Muscle layer of duodenum (tissue), 2 donors: ENCODE measurements at regions not wholly inside any gene's neighbourhood (a gene's known extent, or its start where the extent isn't known, plus 50 kb on each side); places are given as distances from the start of the nearest gene placed in this dataset.

ENCODE experiments used
- H3K27ac ChIP-seq: one replicate; pipeline ENCODE4 v1.7.0; 2013; ENCODE audit warnings: mild to moderate bottlenecking, low read length
- H3K27me3 ChIP-seq: one replicate; pipeline ENCODE4 v1.7.0; 2013; ENCODE audit warnings: low read depth, mild to moderate bottlenecking, control low read depth, low read length
- H3K36me3 ChIP-seq, 2 donors: one replicate each; pipeline ENCODE4 v1.7.0; 2013; ENCODE audit warnings: low read length in 2 of 2, control low read depth in 1 of 2, mild to moderate bottlenecking in 1 of 2; ENCODE audit not compliant: insufficient read depth in 2 of 2, control insufficient read depth in 1 of 2
- H3K4me1 ChIP-seq, 2 donors: one replicate each; pipeline ENCODE4 v1.7.0; 2013; ENCODE audit warnings: low read length in 2 of 2, mild to moderate bottlenecking in 2 of 2, control low read depth in 1 of 2, moderate library complexity in 1 of 2; ENCODE audit not compliant: insufficient read depth in 2 of 2, control insufficient read depth in 1 of 2
- H3K4me3 ChIP-seq, 2 donors: one replicate each; pipeline ENCODE4 v1.7.0; 2013; ENCODE audit warnings: low read length in 2 of 2, low read depth in 1 of 2, mild to moderate bottlenecking in 1 of 2
- H3K9me3 ChIP-seq, 2 donors: one replicate each; pipeline ENCODE4 v1.7.0; 2013; ENCODE audit warnings: low read length in 2 of 2, control low read depth in 1 of 2, mild to moderate bottlenecking in 1 of 2; ENCODE audit not compliant: control insufficient read depth in 1 of 2
- donor health status: healthy.

- Histone ChIP-seq H3K9me3 (no peaks in the 10 kb centered on the region), H3K27me3 (no peaks in the 10 kb centered on the region), H3K36me3 (no peaks in the 10 kb centered on the region), H3K4me1 (no peaks in the 10 kb centered on the region), H3K27ac (no peak overlapping the region), H3K4me3 (no peak overlapping the region)
Measured at GRCh38 chr2:67283641-67284040, 113.5 kb upstream of the ETAA1 start.

GRCh38 chr2:67286981-67287759 lies 110.0 kb upstream of the ETAA1 start:
- Histone ChIP-seq H3K27ac (no peak overlapping the region), H3K36me3 (no peaks in the 10 kb centered on the region), H3K27me3 (no peaks in the 10 kb centered on the region), H3K9me3 (no peaks in the 10 kb centered on the region), H3K4me3 (no peak overlapping the region), H3K4me1 (no peaks in the 10 kb centered on the region)

- Histone ChIP-seq H3K36me3 (no peaks in the 10 kb centered on the region), H3K27ac (no peak overlapping the region), H3K27me3 (no peaks in the 10 kb centered on the region), H3K9me3 (no peaks in the 10 kb centered on the region), H3K4me3 (no peak overlapping the region), H3K4me1 (no peaks in the 10 kb centered on the region)
Measured at GRCh38 chr2:67289271-67289670, 107.9 kb upstream of the ETAA1 start.

- Histone ChIP-seq H3K27ac (no peak overlapping the region), H3K9me3 (no peaks in the 10 kb centered on the region), H3K27me3 (no peaks in the 10 kb centered on the region), H3K4me1 (no peaks in the 10 kb centered on the region), H3K36me3 (no peaks in the 10 kb centered on the region), H3K4me3 (no peak overlapping the region)
Measured at GRCh38 chr2:67289921-67290371, 107.2 kb upstream of the ETAA1 start.

DNA sequence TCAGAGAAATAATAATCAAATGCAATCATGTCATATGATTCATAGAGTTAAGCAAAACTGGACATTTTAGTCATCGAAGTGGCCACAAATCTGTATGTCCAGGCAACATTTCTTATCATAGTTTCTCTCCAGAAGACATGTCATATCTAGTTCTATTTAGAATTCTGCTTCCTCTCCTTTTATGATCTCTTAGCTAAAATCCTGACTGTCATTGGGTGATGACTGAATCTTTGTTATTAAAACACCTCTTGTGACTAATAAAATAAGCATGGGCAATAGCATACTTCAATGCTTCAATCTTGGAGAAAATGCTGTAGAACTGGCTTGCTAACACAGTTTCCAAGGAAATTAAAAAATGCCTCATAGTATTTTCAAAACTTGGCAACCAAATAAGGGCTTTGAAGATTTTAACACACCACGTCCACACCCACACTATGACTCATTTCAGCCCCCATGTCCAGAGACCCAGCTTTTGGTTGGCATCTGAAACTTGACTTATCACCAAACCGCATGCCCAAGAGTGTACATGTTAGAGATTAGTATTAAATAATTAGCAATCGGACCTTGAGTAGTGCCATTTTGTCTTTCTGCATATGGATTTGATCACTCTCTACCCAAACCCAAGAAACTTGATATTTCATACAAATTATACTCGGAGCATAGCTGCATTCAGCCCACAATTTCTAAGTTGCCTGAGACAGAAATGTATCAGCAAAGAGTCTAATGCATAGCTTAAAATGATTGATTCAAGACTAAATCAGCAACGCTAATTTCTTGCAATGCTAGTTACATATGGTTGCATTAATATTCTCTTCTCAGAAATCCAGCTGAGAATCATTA lies 106.5 kb upstream of the ETAA1 start:
- H3K27ac ChIP-seq: no peak overlapping the region
- no peaks in the 10 kb centered on the region for H3K9me3 ChIP-seq
- H3K36me3 ChIP-seq: no peaks in the 10 kb centered on the region
- no peak overlapping the region for H3K4me3 ChIP-seq
- H3K27me3 ChIP-seq: no peaks in the 10 kb centered on the region
- peaks cover 0 to 2% of the 10 kb centered on the region in 2 donors for H3K4me1 ChIP-seq

- Histone ChIP-seq H3K9me3 (no peaks in the 10 kb centered on the region), H3K27me3 (no peaks in the 10 kb centered on the region), H3K27ac (no peak overlapping the region), H3K36me3 (no peaks in the 10 kb centered on the region), H3K4me1 (peaks cover 0 to 8% of the 10 kb centered on the region in 2 donors), H3K4me3 (no peak overlapping the region)
Measured at GRCh38 chr2:67294218-67294617, 102.9 kb upstream of the ETAA1 start.

- H3K27me3 ChIP-seq: no peaks in the 10 kb centered on the region
- H3K4me1 ChIP-seq: peaks cover 0 to 8% of the 10 kb centered on the region in 2 donors
- H3K27ac ChIP-seq: no peak overlapping the region
- H3K9me3 ChIP-seq: no peaks in the 10 kb centered on the region
- H3K36me3 ChIP-seq: no peaks in the 10 kb centered on the region
- no peak overlapping the region for H3K4me3 ChIP-seq
Measured at GRCh38 chr2:67295406-67295805, 101.7 kb upstream of the ETAA1 start.

GRCh38 chr2:67295851-67296250 lies 101.3 kb upstream of the ETAA1 start:
- no peak overlapping the region for H3K4me3 ChIP-seq
- no peaks in the 10 kb centered on the region for H3K27me3 ChIP-seq
- H3K27ac ChIP-seq: no peak overlapping the region
- no peaks in the 10 kb centered on the region for H3K9me3 ChIP-seq
- no peaks in the 10 kb centered on the region for H3K36me3 ChIP-seq
- H3K4me1 ChIP-seq: peaks cover 0 to 8% of the 10 kb centered on the region in 2 donors

DNA sequence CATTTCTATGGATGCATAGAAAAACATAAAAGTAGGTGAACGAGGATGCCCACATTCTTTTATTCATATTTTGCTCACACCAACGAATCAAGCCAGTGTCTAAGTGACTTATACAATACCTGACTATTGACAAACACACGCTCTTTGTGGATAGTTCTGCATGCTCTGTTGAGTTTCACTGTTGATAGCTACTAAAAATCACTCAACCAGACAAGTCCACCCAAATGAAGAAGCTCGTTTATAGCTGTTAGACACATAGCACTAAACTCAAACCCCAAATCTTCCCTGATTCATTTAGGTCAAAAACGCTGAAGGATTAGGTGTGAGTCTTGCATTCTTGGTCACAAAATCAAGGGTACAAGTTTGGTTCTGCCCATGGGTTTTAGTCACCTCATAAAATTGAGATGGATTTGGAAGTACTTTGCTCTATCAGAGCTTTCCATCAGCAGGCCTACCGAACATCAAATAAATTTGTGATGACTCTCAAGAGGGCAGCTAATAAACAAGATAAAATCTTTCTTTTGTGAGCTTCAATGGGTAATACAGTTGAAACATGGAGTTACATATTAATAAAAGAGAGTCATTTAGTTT lies 92.7 kb upstream of the ETAA1 start:
- Histone ChIP-seq H3K9me3 (no peaks in the 10 kb centered on the region), H3K4me3 (no peak overlapping the region), H3K27me3 (no peaks in the 10 kb centered on the region), H3K4me1 (no peaks in the 10 kb centered on the region), H3K36me3 (no peaks in the 10 kb centered on the region), H3K27ac (no peak overlapping the region)

- Histone ChIP-seq H3K27me3 (no peaks in the 10 kb centered on the region), H3K27ac (no peak overlapping the region), H3K36me3 (no peaks in the 10 kb centered on the region), H3K4me3 (no peak overlapping the region), H3K9me3 (no peaks in the 10 kb centered on the region), H3K4me1 (no peaks in the 10 kb centered on the region)
Measured at GRCh38 chr2:67309281-67309680, 87.9 kb upstream of the ETAA1 start.

GRCh38 chr2:67311536-67311935 lies 85.6 kb upstream of the ETAA1 start:
- Histone ChIP-seq H3K36me3 (no peaks in the 10 kb centered on the region), H3K4me1 (no peaks in the 10 kb centered on the region), H3K27ac (no peak overlapping the region), H3K9me3 (no peaks in the 10 kb centered on the region), H3K4me3 (no peak overlapping the region), H3K27me3 (no peaks in the 10 kb centered on the region)
